ENCODE measurements at regions not wholly inside any gene's neighbourhood (a gene's known extent, or its start where the extent isn't known, plus 50 kb on each side); places are given as distances from the start of the nearest gene placed in this dataset.
"Not testable (repeated sequence)": the region's sequence is repeated elsewhere in the genome, so short reads cannot be mapped to it uniquely, and the experiment has no call there.

- H3K36me3 ChIP-seq (ENCODE audit: insufficient read depth in 1 of 2, low read depth in 1 of 2) = no peaks in the 10 kb centered on the region
- no peak for TF ChIP-seq CTCF (IDR thresholded peaks at IDR 0.05)
Measured at GRCh38 chr2:145905371-145905770, 1385.5 kb upstream of the ZEB2 start.

GRCh38 chr2:145897151-145897550 lies 1377.2 kb upstream of the ZEB2 start:
- no peaks in the 10 kb centered on the region for H3K4me1 ChIP-seq
- no peak for TF ChIP-seq CTCF (IDR thresholded peaks at IDR 0.05)
- H3K36me3 ChIP-seq (ENCODE audit: insufficient read depth in 1 of 2, low read depth in 1 of 2) = no peaks in the 10 kb centered on the region
- DNase-seq (no peak), ATAC-seq (no peak)
- H3K4me3 ChIP-seq = no peak overlapping the region
- 92 to 95% (median 94%) methylated on average over 6 of the region's 6 CpGs for WGBS, 3 donors
- H3K9me3 ChIP-seq = peaks cover 5% of the 10 kb centered on the region
- intact Hi-C loops (cut with DNase I) = no loop called here
- no peaks in the 10 kb centered on the region for H3K27me3 ChIP-seq (ENCODE audit: insufficient read depth in 3 of 3, low read length in 2 of 3)
- H3K27ac ChIP-seq = no peak overlapping the region

More at GRCh38 chr2:145905371-145905770, 1385.5 kb upstream of the ZEB2 start:
- no peak for DNase-seq
- peaks cover 3% of the 10 kb centered on the region for H3K9me3 ChIP-seq
- WGBS, 3 donors = 90 to 92% (median 92%) methylated on average over 1 of the region's 1 CpG
- no peak overlapping the region for H3K4me3 ChIP-seq
- intact Hi-C loops (cut with DNase I) = no loop called here
- H3K4me1 ChIP-seq = no peaks in the 10 kb centered on the region
- no peak for ATAC-seq
- no peaks in the 10 kb centered on the region for H3K27me3 ChIP-seq (ENCODE audit: insufficient read depth in 3 of 3, low read length in 2 of 3)
- no peak overlapping the region for H3K27ac ChIP-seq

GRCh38 chr2:145887915-145888314 lies 1368.0 kb upstream of the ZEB2 start:
- no peak overlapping the region for H3K27ac ChIP-seq
- no peak overlapping the region for H3K4me3 ChIP-seq
- WGBS, 3 donors = 25 to 34% (median 33%) methylated on average over 1 of the region's 1 CpG
- no peak for DNase-seq
- intact Hi-C loops (cut with DNase I) = no loop called here
- no peak for TF ChIP-seq CTCF (IDR thresholded peaks at IDR 0.05)
- no peak for ATAC-seq
- no peaks in the 10 kb centered on the region for H3K9me3 ChIP-seq
- no peaks in the 10 kb centered on the region for H3K4me1 ChIP-seq
- no peaks in the 10 kb centered on the region for H3K36me3 ChIP-seq (ENCODE audit: insufficient read depth in 1 of 2, low read depth in 1 of 2)
- H3K27me3 ChIP-seq (ENCODE audit: insufficient read depth in 3 of 3, low read length in 2 of 3) = no peaks in the 10 kb centered on the region

- intact Hi-C loops (cut with DNase I); H3K9me3 ChIP-seq; H3K27me3 ChIP-seq (ENCODE audit: insufficient read depth in 3 of 3, low read length in 2 of 3); H3K36me3 ChIP-seq (ENCODE audit: insufficient read depth in 1 of 2, low read depth in 1 of 2); ATAC-seq; H3K4me1 ChIP-seq; DNase-seq; H3K4me3 ChIP-seq; H3K27ac ChIP-seq: not testable (repeated sequence)
- 96 to 100% (median 99%) methylated on average over 9 to 23 of the region's 23 CpGs for WGBS, 3 donors
Measured at GRCh38 chr2:145880997-145881396, 1361.1 kb upstream of the ZEB2 start.

DNA sequence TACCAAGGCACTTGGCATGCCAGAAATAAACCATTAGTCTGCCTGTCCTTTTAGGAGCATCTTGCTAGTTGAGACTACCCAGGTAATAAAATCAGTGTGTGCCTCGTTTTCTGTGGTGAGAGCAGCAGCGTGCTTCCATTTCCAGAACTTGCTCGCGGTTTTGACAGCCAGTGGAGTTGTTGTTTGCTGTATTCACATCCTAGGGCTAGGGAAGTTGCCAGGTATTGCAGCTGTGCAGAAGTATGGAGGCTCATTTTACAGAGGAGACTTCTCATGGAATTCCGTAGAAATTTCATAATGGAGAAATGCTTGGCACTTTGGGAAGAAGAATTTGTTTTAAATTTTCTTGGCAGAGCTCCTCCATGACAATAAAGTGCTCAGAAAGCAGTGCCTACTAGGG lies 1355.1 kb upstream of the ZEB2 start:
- H3K27ac ChIP-seq = no peak overlapping the region

More for the DNA sequence above, 1355.1 kb upstream of the ZEB2 start:
- Histone ChIP-seq H3K9me3 (no peaks in the 10 kb centered on the region), H3K4me3 (no peak overlapping the region), H3K36me3 (ENCODE audit: insufficient read depth in 1 of 2, low read depth in 1 of 2) (no peaks in the 10 kb centered on the region), H3K27me3 (ENCODE audit: insufficient read depth in 3 of 3, low read length in 2 of 3) (no peaks in the 10 kb centered on the region), H3K4me1 (no peaks in the 10 kb centered on the region)
- no peak for ATAC-seq
- TF ChIP-seq CTCF (IDR thresholded peaks at IDR 0.05) = no peak
- 25 to 28% (median 28%) methylated on average over 5 of the region's 5 CpGs for WGBS, 3 donors
- intact Hi-C loops (cut with DNase I) = no loop called here
- DNase-seq = no peak

Data from psoas muscle (tissue), 7 donors.